Stimulated activated CD4-positive, alpha-beta T cell treated with anti-CD3 and anti-CD28 coated beads, Interleukin-4, amount 100 ng/mL, for 24 hours (primary cell): ENCODE measurements at regions not wholly inside any gene's neighbourhood (a gene's known extent, or its start where the extent isn't known, plus 50 kb on each side); places are given as distances from the start of the nearest gene placed in this dataset.
"Not testable (repeated sequence)": the region's sequence is repeated elsewhere in the genome, so short reads cannot be mapped to it uniquely, and the experiment has no call there.

Experiments used
- DNase-seq: peaks from one replicate; pipeline ENCODE4 v3.0.0-alpha.2; 2020

GRCh38 chr2:2649109-2650072, 318.3 kb upstream of the MYT1L start:
- no peak for DNase-seq

- DNase-seq = no peak
Observed at GRCh38 chr2:2648094-2648493, 317.0 kb upstream of the MYT1L start.

GRCh38 chr2:2647141-2647541, 316.1 kb upstream of the MYT1L start:
- no peak for DNase-seq

GRCh38 chr2:2646433-2647051, 315.5 kb upstream of the MYT1L start:
- peak; percentile 24 for DNase-seq

GRCh38 chr2:2645162-2645855, 314.2 kb upstream of the MYT1L start:
- no peak for DNase-seq

- not testable (repeated sequence) for DNase-seq
Observed at GRCh38 chr2:2644751-2645150, 313.7 kb upstream of the MYT1L start.

- no peak for DNase-seq
Observed at GRCh38 chr2:2644040-2644439, 313.0 kb upstream of the MYT1L start.

- no peak for DNase-seq
Observed at GRCh38 chr2:2642906-2643890, 312.1 kb upstream of the MYT1L start.

GRCh38 chr2:2641541-2642410, 310.7 kb upstream of the MYT1L start:
- no peak for DNase-seq

GRCh38 chr2:2640818-2641217, 309.7 kb upstream of the MYT1L start:
- no peak for DNase-seq

- no peak for DNase-seq
Observed at GRCh38 chr2:2640371-2640770, 309.3 kb upstream of the MYT1L start.

- no peak for DNase-seq
Observed at GRCh38 chr2:2639251-2640139, 308.4 kb upstream of the MYT1L start.

- no peak for DNase-seq
Observed at GRCh38 chr2:2638547-2639220, 307.6 kb upstream of the MYT1L start.

- no peak for DNase-seq
Observed at GRCh38 chr2:2636813-2637212, 305.7 kb upstream of the MYT1L start.

GRCh38 chr2:2635025-2635528, 304.0 kb upstream of the MYT1L start:
- no peak for DNase-seq

- DNase-seq = no peak
Observed at GRCh38 chr2:2633017-2633416, 301.9 kb upstream of the MYT1L start.

- no peak for DNase-seq
Observed at GRCh38 chr2:2623939-2624338, 292.9 kb upstream of the MYT1L start.

- no peak for DNase-seq
Observed at GRCh38 chr2:2621855-2622254, 290.8 kb upstream of the MYT1L start.

- DNase-seq = no peak
Observed at GRCh38 chr2:2620604-2621003, 289.5 kb upstream of the MYT1L start.
